ENCODE measurements at regions not wholly inside any gene's neighbourhood (a gene's known extent, or its start where the extent isn't known, plus 50 kb on each side); places are given as distances from the start of the nearest gene placed in this dataset.

DNA sequence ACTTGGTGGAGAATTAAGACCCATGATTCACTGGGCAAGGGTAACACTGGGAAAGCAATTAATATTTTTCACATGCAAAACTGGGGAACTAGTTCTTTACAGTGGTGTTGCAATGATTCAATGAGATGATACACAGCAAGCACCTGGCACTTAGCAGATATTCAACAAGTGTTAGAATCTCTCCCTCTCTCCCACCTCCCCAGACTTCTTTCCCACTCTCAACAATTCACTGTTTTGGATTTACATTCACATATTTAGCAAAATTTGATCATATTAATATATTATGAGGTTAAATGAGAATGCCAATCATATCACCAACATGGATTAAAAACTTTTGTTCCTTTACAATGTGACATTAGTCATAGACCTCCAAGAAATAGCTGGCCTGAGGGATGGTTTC is 223.1 kb upstream of the GRIP1 start:
- intact Hi-C loops (cut with DNase I), result no loop called here

DNA sequence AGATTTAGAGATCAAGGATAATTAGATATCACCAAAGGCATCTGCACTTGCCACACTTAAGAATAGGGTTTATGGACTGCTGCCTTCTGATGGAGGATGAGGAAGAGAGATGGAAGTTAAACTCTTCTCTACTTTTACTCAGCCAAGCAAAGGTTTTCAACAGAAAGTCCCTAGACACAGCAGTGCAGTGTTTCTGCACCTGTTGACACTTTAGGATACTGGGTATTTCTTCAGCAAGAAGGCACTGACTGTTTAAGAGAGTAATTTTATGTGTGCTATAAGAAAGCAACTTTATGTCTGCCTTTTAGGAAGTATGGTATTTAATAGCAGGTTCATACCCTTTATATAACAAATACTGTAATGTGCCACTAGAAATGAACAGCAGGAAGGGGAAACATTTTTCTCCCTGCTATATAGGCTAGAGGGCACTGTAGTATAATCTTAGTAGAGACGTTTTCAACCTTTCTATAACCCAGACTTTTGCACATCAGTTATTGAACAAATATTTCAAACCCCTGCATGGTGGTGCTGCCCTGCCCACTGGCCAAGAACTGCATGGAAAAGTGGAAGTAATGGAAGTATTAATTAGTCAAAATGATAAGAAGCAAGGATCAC is 225.0 kb upstream of the GRIP1 start:
- no peaks in the 10 kb centered on the region for H3K36me3 ChIP-seq
- 0 to 11% methylated on average over 1 of the region's 1 CpG for WGBS, 2 donors
- TF ChIP-seq, protein P1, sequence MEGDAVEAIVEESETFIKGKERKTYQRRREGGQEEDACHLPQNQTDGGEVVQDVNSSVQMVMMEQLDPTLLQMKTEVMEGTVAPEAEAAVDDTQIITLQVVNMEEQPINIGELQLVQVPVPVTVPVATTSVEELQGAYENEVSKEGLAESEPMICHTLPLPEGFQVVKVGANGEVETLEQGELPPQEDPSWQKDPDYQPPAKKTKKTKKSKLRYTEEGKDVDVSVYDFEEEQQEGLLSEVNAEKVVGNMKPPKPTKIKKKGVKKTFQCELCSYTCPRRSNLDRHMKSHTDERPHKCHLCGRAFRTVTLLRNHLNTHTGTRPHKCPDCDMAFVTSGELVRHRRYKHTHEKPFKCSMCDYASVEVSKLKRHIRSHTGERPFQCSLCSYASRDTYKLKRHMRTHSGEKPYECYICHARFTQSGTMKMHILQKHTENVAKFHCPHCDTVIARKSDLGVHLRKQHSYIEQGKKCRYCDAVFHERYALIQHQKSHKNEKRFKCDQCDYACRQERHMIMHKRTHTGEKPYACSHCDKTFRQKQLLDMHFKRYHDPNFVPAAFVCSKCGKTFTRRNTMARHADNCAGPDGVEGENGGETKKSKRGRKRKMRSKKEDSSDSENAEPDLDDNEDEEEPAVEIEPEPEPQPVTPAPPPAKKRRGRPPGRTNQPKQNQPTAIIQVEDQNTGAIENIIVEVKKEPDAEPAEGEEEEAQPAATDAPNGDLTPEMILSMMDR (IDR thresholded peaks at IDR 0.05), result peak in 3 of 6 experiments; percentile 18 to 42 (median 21)
- no peak for TF ChIP-seq POLR2A (IDR thresholded peaks at IDR 0.05)
- intact Hi-C loops (cut with DNase I), result no loop called here
- H3K27ac ChIP-seq, result no peak overlapping the region
- H3K9me3 ChIP-seq, result no peaks in the 10 kb centered on the region
- peaks cover 0 to 32% (median 8%) of the 10 kb centered on the region in 3 donors for H3K4me1 ChIP-seq
- DNase-seq, result no peak
- H3K27me3 ChIP-seq, result no peaks in the 10 kb centered on the region
- no peak overlapping the region for H3K4me3 ChIP-seq

More for the DNA sequence above, 223.1 kb upstream of the GRIP1 start:
- no peaks in the 10 kb centered on the region for H3K36me3 ChIP-seq
- TF ChIP-seq POLR2A (IDR thresholded peaks at IDR 0.05), result no peak
- TF ChIP-seq, protein P1 (IDR thresholded peaks at IDR 0.05), result no peak
- no peak overlapping the region for H3K27ac ChIP-seq
- H3K27me3 ChIP-seq, result no peaks in the 10 kb centered on the region
- H3K4me3 ChIP-seq, result no peak overlapping the region
- H3K9me3 ChIP-seq, result no peaks in the 10 kb centered on the region
- DNase-seq, result no peak
- H3K4me1 ChIP-seq, result peaks cover 0 to 38% (median 8%) of the 10 kb centered on the region in 3 donors

DNA sequence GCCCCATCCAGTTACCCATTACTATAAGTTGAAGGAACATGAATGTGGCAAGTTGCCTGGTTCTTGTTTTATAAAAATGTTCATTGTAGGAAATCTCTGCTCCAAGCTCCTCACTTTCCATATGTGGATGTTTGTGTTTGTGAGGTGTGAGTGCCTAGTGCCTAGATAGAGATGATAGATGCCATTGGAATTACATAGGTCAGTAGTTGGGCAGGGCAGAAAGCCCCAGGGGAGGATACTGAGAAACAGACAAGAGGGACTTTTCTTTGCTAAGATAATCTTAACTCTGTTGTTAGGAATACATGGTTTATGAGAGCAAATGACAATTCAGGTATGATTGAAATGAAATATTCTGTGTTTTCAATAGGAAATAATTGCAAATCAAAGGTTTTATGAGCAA is 226.3 kb upstream of the GRIP1 start:
- Histone ChIP-seq H3K27ac (no peak overlapping the region), H3K4me1 (peaks cover 0 to 21% (median 8%) of the 10 kb centered on the region in 3 donors), H3K9me3 (no peaks in the 10 kb centered on the region), H3K36me3 (no peaks in the 10 kb centered on the region), H3K27me3 (no peaks in the 10 kb centered on the region), H3K4me3 (no peak overlapping the region)
- no peak for TF ChIP-seq POLR2A (IDR thresholded peaks at IDR 0.05)
- TF ChIP-seq, protein P1 (IDR thresholded peaks at IDR 0.05), result no peak
- intact Hi-C loops (cut with DNase I), result no loop called here
- no peak for DNase-seq

GRCh38 chr12:66910366-66910974 is 231.6 kb upstream of the GRIP1 start:
- H3K36me3 ChIP-seq, result no peaks in the 10 kb centered on the region
- 85 to 88% methylated on average over 7 of the region's 7 CpGs for WGBS, 2 donors
- no peaks in the 10 kb centered on the region for H3K27me3 ChIP-seq
- no peak overlapping the region for H3K4me3 ChIP-seq
- intact Hi-C loops (cut with DNase I), result no loop called here
- DNase-seq, result no peak
- H3K27ac ChIP-seq, result no peak overlapping the region
- H3K9me3 ChIP-seq, result no peaks in the 10 kb centered on the region
- no peak for TF ChIP-seq POLR2A (IDR thresholded peaks at IDR 0.05)
- TF ChIP-seq, protein P1 (IDR thresholded peaks at IDR 0.05), result no peak
- H3K4me1 ChIP-seq, result peaks cover 0 to 12% (median 0%) of the 10 kb centered on the region in 3 donors

DNA sequence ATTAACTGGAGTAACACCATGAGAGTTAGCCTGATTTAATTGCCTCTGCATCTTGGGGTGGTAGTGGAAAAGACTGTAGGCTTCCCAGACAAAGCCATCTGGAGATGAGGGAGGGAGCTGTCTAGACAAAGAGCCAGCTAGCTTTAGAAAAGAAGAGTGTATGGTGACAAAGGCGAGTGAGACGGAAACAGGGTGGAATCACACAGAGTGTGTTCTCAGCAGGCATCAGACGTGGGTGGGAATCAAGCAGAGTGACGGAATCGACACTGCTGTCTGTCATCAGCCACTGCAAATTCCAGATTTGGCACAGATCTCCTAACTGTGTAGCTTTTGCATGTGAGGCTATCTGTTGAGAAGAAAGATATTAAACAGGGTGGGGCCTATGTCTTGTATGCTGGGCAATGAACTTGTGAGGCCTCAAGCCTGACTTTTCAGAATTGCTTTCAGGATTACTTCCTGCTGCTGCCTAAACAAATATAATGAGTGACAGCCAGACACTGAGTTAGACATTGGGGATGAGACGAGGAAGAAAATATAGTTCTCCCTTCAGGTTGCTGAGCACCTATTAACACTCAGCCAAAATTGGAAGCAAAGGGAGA is 236.5 kb upstream of the GRIP1 start:
- no peaks in the 10 kb centered on the region for H3K27me3 ChIP-seq
- H3K4me3 ChIP-seq, result no peak overlapping the region
- DNase-seq, result no peak
- H3K36me3 ChIP-seq, result no peaks in the 10 kb centered on the region
- WGBS, 2 donors, result 41 to 47% methylated on average over 6 of the region's 6 CpGs
- TF ChIP-seq, protein P1 (IDR thresholded peaks at IDR 0.05), result no peak
- no peak for TF ChIP-seq POLR2A (IDR thresholded peaks at IDR 0.05)
- peak overlapping the region in 2 of 4 donors; percentile 25 to 49 for H3K27ac ChIP-seq
- intact Hi-C loops (cut with DNase I), result no loop called here
- H3K9me3 ChIP-seq, result no peaks in the 10 kb centered on the region
- H3K4me1 ChIP-seq, result peaks cover 0 to 23% (median 2%) of the 10 kb centered on the region in 3 donors
